OCI-LY1 (cell line): ENCODE measurements at regions not wholly inside any gene's neighbourhood (a gene's known extent, or its start where the extent isn't known, plus 50 kb on each side); places are given as distances from the start of the nearest gene placed in this dataset.

Source experiments
- EZH2 ChIP-seq: fragments of 200-600 bp; sonication (generic), shearing (Covaris generic); IDR thresholded peaks from 2 replicates; pipeline ENCODE4 v1.8.0; 2017; ENCODE audit warnings: borderline replicate concordance, mixed run types, mild to moderate bottlenecking, antibody characterized with exemption, low read length, moderate library complexity, mixed read lengths
- TF ChIP-seq, protein P1 (sequence below): fragments of 200-600 bp; sonication (generic), shearing (Covaris generic); IDR thresholded peaks from 2 replicates; pipeline ENCODE4 v1.5.1; 2017; ENCODE audit warnings: mild to moderate bottlenecking, antibody characterized with exemption, low read length, moderate library complexity, mixed read lengths

DNA sequence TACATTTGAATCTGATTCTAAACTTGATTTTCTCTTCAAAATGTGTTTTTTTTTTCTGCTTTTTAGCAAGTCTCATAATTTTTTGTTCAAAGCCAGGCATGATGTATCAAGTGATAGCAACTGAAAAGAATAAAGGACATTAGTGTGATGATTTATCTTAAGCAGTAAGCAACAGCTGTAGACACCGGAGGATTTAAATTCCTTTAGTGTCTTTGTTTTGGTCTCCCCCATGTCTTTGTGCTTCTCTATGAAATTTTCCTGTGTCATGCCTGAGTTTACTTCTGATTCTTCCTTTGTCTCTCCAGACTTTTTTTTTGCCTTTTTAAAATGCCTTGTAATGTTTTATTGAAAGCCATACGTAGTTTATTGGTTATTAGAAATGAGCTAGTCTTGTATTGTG lies 934.2 kb upstream of the RAG2 start:
- no peak for TF ChIP-seq EZH2
- TF ChIP-seq, protein P1, sequence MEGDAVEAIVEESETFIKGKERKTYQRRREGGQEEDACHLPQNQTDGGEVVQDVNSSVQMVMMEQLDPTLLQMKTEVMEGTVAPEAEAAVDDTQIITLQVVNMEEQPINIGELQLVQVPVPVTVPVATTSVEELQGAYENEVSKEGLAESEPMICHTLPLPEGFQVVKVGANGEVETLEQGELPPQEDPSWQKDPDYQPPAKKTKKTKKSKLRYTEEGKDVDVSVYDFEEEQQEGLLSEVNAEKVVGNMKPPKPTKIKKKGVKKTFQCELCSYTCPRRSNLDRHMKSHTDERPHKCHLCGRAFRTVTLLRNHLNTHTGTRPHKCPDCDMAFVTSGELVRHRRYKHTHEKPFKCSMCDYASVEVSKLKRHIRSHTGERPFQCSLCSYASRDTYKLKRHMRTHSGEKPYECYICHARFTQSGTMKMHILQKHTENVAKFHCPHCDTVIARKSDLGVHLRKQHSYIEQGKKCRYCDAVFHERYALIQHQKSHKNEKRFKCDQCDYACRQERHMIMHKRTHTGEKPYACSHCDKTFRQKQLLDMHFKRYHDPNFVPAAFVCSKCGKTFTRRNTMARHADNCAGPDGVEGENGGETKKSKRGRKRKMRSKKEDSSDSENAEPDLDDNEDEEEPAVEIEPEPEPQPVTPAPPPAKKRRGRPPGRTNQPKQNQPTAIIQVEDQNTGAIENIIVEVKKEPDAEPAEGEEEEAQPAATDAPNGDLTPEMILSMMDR, result no peak
